DMS114 treated with DMSO at 0.1 percent for 48 hours (cell line): ENCODE measurements at regions not wholly inside any gene's neighbourhood (a gene's known extent, or its start where the extent isn't known, plus 50 kb on each side); places are given as distances from the start of the nearest gene placed in this dataset.

Source experiments
- DNase-seq: peaks from one replicate; lab custom pipeline; 2025; ENCODE audit not compliant: unreplicated experiment; lab: John Stamatoyannopoulos, UW

DNA sequence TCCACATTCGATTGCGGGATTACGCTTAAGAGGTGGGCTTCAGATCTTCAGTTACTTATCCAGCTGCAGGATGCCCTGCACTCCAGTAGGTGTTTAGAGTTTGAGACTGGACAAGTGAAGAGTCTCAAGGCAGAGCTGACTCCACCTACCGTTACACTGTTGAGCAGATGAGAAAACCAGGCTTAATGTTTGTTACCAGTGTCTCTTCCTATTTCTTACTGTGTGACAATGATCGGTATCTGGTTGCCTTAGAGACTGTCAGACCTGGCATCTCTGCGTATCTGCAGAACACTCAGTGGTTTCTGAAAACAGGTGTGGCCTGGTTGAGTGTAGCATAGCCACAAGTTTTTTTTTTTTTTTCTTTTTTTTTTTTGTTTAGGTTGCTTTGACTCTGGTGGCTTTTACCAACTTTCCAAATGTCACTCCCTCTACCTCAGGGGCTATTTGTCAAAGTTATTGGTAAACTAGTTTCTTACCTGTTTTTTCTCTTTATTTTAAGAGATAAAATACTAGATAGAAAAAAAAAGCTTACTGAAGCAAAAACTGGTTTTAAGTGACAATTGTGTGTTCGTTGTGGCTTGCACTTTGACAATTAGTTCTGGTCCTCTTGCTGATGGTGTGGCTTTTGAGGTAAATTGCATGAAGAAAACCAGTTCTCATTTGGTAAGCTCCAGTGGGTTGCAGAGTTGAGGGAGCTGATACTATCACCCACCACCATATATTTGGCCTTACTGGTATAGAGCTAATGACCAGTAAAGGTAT is 284.8 kb downstream of the ETS1 start:
- DNase-seq: no peak

DNA sequence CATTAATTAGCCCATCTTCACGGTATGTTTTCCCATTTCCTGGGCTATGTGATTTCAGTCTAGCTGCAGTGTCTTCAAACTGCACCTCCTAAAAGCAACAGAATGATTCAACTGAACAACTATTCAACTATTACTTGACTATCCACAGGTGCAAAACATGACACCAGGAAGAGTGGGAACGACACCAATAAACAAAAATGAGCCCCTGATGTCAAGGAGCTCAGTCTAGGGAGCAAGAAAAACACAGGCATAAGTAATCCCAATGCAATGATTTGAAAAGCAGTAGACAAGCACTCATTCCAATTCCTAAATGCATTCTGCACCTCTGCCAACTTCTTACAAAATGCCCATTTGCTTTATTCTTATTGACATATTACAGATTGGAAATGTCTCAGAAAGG is 285.6 kb downstream of the ETS1 start:
- no peak for DNase-seq

DNA sequence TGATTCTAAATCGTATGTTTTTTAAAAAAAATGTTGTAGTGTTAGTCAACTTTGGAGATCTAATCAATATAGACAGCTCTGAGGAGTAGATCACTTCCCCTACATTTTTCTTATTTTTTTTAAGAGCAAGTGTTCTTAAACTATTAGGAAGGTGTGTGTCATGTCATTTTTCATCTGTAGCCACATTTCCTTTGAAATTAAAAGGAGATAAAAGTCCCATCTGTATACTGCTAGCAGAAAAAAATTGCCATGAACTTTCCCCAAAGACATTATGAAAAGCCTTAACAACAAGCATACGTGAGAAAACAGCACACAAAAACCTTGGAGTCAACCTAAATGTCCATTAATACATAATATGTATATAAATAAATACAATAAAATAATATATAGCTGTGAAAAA is 286.6 kb downstream of the ETS1 start:
- no peak for DNase-seq

DNA sequence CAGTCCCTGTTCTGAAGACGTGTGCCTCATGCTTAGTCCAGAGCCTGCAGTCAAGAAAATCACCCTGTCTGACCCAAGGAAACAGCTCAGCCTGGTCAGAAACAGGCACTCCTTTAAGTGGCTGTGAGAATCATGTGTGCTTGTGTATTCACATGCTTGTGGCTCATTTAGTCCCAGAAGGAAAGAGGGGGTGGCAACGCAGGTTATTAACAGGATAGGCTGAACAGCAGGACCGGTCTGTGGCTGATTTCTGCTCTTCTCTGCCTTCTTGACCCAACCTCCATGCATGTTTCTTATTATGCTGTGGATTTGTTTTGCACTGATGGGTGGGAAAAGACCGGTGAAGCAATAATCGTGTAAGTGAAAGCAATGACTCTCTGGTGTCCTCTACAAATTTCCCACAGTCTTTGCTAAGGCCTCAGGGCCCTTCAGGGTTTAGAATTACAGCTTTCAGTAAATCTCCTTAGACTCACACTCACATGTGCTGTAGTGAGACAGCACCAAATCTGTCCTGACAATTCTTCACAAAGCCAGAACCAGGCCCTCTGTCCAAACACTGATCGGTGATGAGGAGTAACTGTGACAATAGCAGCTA is 288.1 kb downstream of the ETS1 start:
- DNase-seq: no peak

DNA sequence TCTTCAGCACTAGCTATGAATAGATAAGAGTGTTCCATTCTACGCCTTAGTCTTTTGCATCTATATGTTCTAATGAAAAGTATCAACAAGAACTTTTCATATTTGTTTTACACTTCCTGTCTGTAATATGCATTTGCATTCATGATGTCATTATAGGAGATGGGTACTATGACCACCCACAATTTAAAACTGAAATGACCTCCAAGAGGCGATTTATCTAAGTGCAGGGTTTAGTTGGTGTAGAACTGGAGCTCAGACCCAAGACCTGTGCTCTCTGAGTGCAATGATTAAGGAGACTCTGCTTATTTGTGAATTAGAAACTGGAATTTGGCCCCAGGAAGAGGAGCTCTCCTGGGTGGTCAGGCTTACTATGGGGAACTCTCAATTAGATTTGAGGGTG is 289.1 kb downstream of the ETS1 start:
- no peak for DNase-seq

DNA sequence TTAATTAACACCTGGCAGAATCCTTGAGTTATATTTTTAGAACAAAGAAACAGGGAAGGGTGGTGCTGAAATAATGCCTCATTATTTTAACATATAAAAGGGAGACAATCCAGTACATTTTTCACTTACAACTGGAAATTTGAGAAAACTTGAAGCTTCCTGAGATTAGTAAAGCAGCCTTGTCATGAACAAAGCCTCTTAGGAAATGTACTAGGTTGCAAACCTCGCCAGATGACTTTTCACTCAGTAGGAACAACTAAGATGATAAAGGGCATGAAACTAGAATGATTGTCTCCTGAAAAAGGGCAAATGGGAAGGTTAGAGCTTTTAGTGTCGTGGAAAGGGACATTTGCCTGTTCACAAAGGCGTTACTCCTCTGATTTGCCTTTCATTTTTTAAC is 289.6 kb downstream of the ETS1 start:
- DNase-seq: no peak

DNA sequence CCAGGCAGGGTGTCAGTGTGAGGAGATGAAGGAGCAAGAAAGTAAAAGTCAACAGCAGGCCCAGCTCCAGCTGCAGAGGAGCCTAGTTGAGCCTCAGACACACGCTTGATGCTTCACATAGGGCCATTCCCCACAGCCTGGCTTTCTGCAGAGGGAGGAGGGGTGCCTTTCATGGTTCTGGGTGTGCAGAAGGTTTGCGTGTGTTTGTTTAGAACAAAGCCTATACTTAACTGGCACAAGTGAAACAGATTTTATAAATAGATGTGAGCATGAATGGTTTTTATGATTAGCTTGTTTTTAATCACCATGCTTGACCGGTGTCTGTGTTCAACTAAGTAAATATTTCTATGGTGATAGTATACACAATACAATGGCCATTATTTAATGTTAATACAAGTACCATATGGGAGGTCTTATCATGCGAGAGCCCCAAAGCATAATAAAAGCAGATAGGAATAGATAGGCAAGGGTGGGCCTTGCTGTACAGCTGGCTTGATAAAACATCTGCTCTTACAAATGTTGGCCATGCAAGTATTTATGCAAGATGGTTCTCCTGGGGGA is 290.2 kb downstream of the ETS1 start:
- DNase-seq: no peak

DNA sequence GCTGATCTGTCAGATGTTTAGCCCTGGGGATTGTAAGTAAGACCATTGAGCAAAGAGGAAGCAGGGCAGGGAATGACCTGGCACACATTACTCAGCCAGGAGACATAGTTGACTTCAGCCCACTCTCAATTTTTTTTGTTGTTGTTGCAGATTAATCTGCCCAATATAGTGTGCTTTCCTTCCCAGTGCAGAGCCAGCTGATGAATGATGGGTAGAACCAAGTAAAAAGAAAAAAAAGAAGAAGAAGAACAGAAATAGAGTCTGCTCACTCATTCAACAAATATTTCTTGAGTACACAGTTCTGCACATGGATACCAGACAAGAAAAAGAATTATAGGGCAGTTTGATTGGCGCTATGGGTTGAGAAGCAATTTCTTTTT is 292.7 kb downstream of the ETS1 start:
- no peak for DNase-seq

DNA sequence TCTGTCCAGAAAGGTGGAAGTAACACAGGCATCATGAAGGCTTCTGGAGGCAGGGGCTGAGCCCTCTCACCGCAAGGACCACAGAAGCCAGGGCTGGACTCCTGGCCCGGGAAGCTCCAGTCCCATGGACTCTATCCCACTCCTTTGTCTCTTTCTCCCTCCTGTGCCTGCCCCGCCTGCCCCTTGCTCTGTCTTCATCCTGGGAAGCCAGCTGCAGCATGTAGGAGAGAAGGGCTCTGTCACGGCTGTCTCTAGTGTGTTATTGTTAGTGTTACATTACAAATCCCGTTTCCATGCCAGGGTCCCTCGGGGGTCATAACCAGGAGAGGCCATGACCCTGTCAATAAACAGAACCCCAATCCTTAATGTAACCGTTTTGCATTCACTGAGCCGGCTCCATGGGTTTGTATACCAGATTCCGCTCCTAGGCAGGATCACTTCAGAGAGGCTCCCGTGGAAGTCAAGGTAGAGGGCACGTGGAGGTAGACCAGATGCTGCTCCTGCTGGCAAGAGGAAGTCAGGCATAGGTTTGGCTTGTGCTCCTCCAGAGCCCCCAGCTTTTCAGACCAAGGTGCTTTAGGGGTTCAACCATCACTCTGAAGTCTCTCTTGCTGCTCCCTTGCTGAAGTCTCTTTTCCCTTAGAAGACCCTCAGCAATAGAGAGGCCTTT is 293.2 kb downstream of the ETS1 start:
- no peak for DNase-seq

DNA sequence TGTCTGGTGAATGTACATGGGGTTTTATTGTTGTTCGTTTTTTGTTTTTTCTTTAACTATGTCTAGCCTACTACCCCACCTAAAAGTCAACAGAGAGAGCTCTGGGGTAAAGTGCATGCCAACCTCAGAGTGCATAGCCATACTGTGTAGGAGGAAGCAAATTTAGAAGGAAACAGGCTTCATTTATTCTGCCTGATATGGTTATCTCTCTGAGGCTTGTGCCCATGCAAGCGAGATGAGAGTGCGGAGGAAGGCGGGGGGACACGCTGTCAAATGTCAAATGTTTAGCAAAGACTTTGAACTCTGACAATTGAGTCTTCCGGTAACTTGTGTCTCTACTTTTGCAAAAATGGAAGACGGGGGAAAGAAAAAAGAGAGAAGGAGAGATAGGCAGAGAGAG is 295.5 kb downstream of the ETS1 start:
- no peak for DNase-seq

DNA sequence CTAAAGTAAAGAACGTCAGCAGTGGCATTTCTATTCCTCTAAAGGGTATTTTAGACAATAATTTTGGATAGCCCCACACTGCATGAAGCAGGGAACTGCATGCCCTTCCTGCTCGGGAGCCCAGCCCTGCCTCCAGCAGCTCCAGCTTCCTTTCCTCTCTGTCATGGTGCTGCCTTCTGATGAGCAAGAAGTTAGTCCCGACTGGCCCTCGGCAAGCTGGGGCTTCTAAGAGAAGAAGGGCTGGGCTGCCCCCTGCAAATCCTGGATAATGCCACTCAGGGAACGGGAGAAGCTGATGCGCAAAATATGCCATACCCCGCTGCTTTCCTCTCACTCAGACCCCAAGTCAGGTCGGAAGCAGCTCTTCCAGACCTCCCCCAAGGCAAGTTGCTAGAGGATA is 296.4 kb downstream of the ETS1 start:
- DNase-seq: no peak

DNA sequence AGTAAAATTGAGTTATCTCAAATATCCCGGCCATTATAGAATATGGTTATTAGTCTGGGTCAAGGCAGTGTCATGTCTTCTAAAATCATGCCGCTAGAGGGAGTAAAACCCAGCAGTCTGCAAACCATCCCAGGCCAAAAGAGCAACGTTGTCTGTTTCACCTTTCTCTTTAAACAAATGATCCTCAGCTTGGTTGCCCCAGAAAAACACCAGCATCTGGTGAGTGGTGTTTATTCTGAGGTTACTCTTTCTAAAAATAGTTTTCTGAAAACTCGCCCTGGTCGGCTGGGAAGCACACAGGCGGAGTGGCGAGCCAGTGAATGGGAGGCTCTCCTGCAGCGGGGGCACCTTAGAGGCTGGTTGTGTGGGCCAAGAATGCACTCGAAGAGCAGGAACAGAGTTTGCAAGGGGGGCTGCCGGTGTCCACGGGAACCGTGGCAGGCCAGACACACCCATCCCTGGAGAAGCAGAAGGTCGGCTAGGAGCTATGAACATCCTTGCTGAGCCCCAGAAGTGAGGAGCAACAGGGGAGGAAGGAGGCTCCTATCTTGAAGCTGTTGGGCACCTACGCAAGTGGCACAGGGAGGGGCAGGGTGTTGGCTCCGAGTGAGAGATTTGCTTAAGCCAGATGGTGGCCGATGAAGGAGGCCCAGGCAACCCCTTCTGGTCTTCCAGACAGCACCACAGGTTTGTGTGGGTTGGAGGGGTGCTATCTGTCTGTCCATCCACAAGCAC is 297.1 kb downstream of the ETS1 start:
- DNase-seq: no peak

DNA sequence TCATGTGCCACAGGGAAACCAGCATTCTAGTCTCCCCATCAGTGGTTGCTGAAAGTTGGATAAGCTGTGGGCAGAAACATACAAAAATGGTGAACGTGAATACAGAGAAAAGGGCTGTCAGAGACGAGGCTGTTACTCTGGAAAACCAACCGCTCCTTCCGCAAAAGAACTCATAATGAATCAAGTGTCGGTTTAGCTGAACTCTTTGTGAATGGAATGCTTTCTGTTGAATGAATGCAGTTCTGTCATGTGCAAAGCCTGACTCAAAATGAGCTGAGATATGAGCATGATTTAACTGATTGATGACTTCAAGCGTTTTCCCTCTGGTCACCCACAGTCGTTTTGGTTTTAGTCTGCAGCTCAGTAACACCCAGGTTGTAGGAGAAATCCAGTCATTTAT is 298.3 kb downstream of the ETS1 start:
- no peak for DNase-seq

DNA sequence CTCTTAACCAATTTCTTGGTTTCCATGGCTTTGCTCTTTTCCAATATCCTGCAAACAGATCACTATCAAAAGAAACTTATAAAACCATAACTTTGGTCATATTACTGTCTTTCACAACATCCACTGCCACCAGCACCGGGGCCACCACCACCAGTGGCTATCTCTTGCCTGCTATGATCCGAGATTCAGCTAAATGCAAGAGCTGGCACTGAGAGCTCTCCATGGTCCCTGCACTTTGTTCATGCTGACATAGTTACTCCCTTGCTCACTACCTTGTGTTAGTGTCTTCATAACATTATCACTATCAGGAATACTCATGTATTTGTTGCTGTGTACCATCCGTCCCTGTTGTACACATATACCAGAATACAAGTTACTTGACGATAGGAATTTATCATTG is 299.0 kb downstream of the ETS1 start:
- DNase-seq: no peak

DNA sequence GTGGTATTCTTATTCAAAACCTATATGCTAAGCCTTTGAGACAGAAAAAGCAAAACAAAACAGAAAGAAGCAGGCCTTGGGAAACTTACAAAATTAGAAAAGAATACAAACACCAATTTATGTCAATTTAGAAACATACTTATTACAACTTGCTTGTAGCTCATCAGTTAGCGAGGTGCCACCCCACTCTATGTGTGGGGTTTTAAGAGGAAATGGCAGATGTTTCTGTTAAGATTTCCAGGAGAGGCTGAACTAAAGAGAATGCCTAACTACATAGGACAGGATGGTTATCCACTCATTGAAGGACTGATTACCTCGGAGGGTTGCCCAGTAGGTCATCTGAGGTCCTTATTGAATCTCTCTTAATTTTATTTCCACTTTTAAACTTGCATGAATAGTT is 302.0 kb downstream of the ETS1 start:
- DNase-seq: no peak

DNA sequence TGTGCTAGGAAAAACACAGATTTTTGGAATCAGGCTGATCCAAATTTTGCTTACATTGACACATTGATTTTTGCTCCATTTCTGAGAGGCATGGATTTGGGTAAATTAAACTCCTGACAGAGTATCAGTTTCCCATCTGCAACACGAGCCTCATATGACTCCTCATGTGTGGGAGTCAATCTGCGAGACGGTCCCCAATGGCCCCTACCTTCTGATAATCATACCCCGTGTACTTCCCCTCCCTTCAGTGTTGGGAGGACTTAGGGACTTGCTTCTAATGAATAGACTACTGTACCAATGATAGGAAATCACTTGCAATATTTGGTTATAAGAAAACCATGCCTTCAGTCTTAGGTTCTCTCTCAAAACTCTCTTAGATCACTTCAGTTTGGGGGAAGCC is 302.7 kb downstream of the ETS1 start:
- no peak for DNase-seq

DNA sequence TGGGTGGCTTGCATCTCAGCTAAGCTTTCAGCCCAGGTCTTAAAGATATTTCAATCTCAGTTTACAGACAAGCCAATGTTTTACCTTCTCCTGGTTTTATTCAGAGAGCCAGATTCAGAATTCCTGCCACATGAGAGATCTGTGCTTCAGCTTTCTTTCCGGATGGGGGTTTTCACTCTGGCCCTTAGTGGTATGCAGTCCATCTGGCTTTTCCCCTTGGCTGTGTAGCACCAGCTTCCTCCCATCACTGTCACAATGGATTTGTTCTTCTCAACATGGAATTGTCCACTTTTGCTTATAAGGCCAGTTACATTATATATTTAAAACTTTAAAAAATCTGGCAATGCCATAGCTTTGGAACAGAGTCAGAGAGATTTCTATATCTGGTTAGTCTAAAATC is 303.9 kb downstream of the ETS1 start:
- DNase-seq: no peak

DNA sequence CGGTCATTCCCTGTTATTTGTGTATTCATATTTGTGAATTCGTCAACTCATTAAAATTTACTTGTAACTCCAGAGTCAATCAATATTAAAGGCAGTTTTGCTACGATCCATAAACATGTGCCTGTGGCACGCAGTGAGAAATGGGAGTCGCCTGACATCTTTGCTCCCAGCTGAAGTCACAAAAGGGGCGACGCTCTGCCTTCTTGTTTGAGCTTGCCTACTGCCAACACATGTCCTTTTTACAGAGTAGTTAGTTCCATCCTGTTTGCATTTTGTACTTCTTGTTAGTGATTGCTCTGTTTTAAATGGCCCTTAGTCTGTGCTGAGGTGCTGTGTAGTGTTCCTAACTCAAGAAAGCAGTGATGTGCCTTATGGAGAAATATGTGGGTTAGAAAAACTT is 305.3 kb downstream of the ETS1 start:
- DNase-seq: no peak

DNA sequence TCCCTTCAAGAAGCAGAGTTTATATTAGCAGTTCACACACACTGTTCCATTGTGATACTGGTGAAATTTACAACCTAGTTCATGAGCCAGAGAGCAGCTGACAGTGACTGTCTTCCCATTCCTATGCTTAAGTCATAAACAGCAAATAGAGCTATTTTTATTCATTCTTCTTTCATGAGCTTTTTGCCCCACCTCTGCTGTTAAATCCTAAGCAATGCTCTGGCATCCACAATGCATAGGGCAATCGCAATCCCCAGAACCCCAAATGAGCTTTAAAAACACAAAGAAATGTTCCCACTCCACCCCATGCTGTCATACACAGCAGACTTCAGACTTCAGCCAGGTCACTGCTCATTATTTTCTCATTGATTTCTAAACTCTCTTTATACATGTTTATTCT is 307.5 kb downstream of the ETS1 start:
- DNase-seq: no peak

DNA sequence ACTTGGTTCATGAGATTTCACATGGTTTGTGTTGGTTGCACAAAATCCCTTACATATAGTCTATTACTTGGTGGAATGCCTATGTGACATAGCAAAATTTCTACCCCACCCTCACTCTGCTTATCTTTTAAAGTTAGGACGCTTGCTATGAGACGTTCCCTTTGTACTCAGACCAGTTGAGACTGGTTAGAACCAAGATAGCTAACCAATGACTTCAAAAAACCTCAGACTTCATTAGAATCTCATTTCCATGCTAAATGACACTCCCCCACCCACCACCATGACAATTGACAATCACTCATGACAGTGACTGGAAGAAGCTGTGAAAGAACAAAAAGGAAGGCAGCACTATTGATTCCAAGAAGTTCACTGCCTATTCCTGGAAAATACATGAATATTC is 313.6 kb downstream of the ETS1 start:
- DNase-seq: no peak

DNA sequence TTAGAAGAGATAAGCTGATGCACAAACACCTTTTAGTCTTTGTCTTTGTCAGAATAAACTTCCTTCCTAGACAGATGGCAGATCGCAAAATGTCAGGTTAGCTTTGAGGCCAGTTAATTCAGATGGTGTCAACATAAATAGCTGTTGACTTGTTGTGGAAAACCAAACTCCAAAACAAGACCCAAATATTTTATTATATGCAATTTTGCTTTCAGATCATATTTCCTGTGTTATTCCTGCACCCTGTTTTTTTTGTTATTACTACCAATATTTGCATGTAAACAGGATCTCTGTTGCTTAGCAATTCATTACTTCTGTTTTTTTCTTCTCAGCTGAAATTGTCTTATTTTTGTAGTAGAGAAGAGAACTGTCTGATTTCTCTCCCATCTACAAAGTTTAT is 316.0 kb downstream of the ETS1 start:
- no peak for DNase-seq

DNA sequence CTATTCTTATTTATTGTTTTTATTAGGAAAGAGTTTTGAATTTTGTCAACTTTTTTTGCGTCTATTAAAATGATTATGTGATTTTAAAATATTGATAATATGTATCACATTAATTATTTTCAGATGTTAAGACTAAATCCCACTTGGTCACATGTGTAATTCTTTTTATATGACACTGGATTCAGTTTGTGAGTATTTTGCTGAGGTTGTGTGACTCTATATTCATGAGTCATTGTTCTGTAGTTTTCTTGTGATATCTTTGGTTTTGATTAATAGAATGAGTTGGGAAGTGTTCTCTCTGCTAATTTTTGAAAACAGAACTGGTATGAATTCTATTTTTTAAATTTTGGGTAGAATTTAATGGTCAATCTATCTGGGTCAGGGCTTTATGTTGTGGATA is 317.9 kb downstream of the ETS1 start:
- no peak for DNase-seq
